HEK293 (cell line): ENCODE measurements at regions not wholly inside any gene's neighbourhood (a gene's known extent, or its start where the extent isn't known, plus 50 kb on each side); places are given as distances from the start of the nearest gene placed in this dataset.

ENCODE experiments used
- BCL11A ChIP-seq: fragments of 450-650 bp; formaldehyde crosslinking; IDR thresholded peaks from 2 replicates; pipeline ENCODE4 v1.5.1; 2016; ENCODE audit warnings: low read depth, missing biosample characterization, missing genetic modification characterization
- CTCF ChIP-seq: fragments of 450-650 bp; formaldehyde crosslinking; IDR thresholded peaks from 2 replicates; pipeline ENCODE4 v1.5.1; 2016; ENCODE audit warnings: missing biosample characterization, missing genetic modification characterization
- GLIS2 ChIP-seq: fragments of 450-650 bp; formaldehyde crosslinking; IDR thresholded peaks from 2 replicates; pipeline ENCODE4 v1.5.1; 2016; ENCODE audit warnings: missing biosample characterization, missing genetic modification characterization
- ZBTB26 ChIP-seq: fragments of 450-650 bp; formaldehyde crosslinking; optimal IDR thresholded peaks from 2 replicates; pipeline ENCODE3; 2016; ENCODE audit warnings: missing biosample characterization, mild to moderate bottlenecking, missing genetic modification characterization
- ZNF19 ChIP-seq: fragments of 450-650 bp; formaldehyde crosslinking; IDR thresholded peaks from 2 replicates; pipeline ENCODE4; 2016; ENCODE audit warnings: missing biosample characterization, missing genetic modification characterization, low read depth
- ZNF677 ChIP-seq: fragments of 450-650 bp; IDR thresholded peaks from 2 replicates; pipeline ENCODE4 v1.5.0; 2018; ENCODE audit warnings: missing biosample characterization, mild to moderate bottlenecking, missing genetic modification characterization, moderate library complexity

GRCh38 chr16:50902457-50902856 lies 160.6 kb downstream of the CYLD start:
- TF ChIP-seq GLIS2 (tag by site-specific recombination) (no peak), CTCF (tag by site-specific recombination) (no peak), ZNF19 (tag by site-specific recombination) (no peak), ZNF677 (tag by site-specific recombination) (no peak), ZBTB26 (tag by site-specific recombination) (no peak), BCL11A (no peak)
